ENCODE measurements at regions not wholly inside any gene's neighbourhood (a gene's known extent, or its start where the extent isn't known, plus 50 kb on each side); places are given as distances from the start of the nearest gene placed in this dataset.

GRCh38 chr5:13585324-13585723, 359.2 kb downstream of the DNAH5 start:
- TF ChIP-seq ZNF274 (IDR thresholded peaks at IDR 0.05; ENCODE audit: low read depth, low read length) (no peak), SUZ12 (IDR thresholded peaks at IDR 0.05; ENCODE audit: extremely low read depth, insufficient read depth, insufficient read length) (no peak), YY1 (IDR thresholded peaks at IDR 0.05; ENCODE audit: insufficient read depth, insufficient read length) (no peak)

Measured in NT2/D1 (cell line).